ENCODE measurements at regions not wholly inside any gene's neighbourhood (a gene's known extent, or its start where the extent isn't known, plus 50 kb on each side); places are given as distances from the start of the nearest gene placed in this dataset.
A peak's percentile ranks its signal among the peaks of the same experiment; 100 is the strongest.

GRCh38 chr6:166106076-166106686 is 61.5 kb downstream of the TBXT start:
- peak in 1 of 2 experiments; percentile 32 for DNase-seq (ENCODE audit: low read depth in 2 of 2)

- DNase-seq (ENCODE audit: low read depth in 2 of 2) = no peak
These were observed 62.1 kb downstream of the TBXT start for GRCh38 chr6:166105341-166106075.

- no peak for DNase-seq (ENCODE audit: low read depth in 2 of 2)
These were observed 62.8 kb downstream of the TBXT start for GRCh38 chr6:166104872-166105271.

- DNase-seq (ENCODE audit: low read depth in 2 of 2) = no peak
These were observed 63.5 kb downstream of the TBXT start for GRCh38 chr6:166104107-166104506.

GRCh38 chr6:166101819-166102419 is 65.7 kb downstream of the TBXT start:
- DNase-seq (ENCODE audit: low read depth in 2 of 2) = no peak

- peak; percentile 44 to 53 for DNase-seq (ENCODE audit: low read depth in 2 of 2)
These were observed 69.6 kb downstream of the TBXT start for GRCh38 chr6:166097914-166098522.

- no peak for DNase-seq (ENCODE audit: low read depth in 2 of 2)
These were observed 79.8 kb downstream of the TBXT start for GRCh38 chr6:166087852-166088251.

GRCh38 chr6:166087246-166087645 is 80.4 kb downstream of the TBXT start:
- DNase-seq (ENCODE audit: low read depth in 2 of 2) = no peak

- no peak for DNase-seq (ENCODE audit: low read depth in 2 of 2)
These were observed 82.2 kb downstream of the TBXT start for GRCh38 chr6:166085500-166085899.

- DNase-seq (ENCODE audit: low read depth in 2 of 2) = no peak
These were observed 82.7 kb downstream of the TBXT start for GRCh38 chr6:166084951-166085350.

GRCh38 chr6:166079841-166080240 is 87.8 kb downstream of the TBXT start:
- DNase-seq (ENCODE audit: low read depth in 2 of 2) = no peak

GRCh38 chr6:166078294-166078693 is 89.4 kb downstream of the TBXT start:
- peak; percentile 94 to 95 for DNase-seq (ENCODE audit: low read depth in 2 of 2)

GRCh38 chr6:166076625-166077024 is 91.0 kb downstream of the TBXT start:
- no peak for DNase-seq (ENCODE audit: low read depth in 2 of 2)

- DNase-seq (ENCODE audit: low read depth in 2 of 2) = no peak
These were observed 91.7 kb downstream of the TBXT start for GRCh38 chr6:166075925-166076324.

- peak; percentile 46 to 47 for DNase-seq (ENCODE audit: low read depth in 2 of 2)
These were observed 92.5 kb downstream of the TBXT start for GRCh38 chr6:166075186-166075585.

GRCh38 chr6:166073082-166073481 is 94.6 kb downstream of the TBXT start:
- no peak for DNase-seq (ENCODE audit: low read depth in 2 of 2)

- DNase-seq (ENCODE audit: low read depth in 2 of 2) = no peak
These were observed 98.9 kb downstream of the TBXT start for GRCh38 chr6:166068768-166069167.

- peak in 1 of 2 experiments; percentile 35 for DNase-seq (ENCODE audit: low read depth in 2 of 2)
These were observed 109.4 kb downstream of the TBXT start for GRCh38 chr6:166058064-166058739.

GRCh38 chr6:166057431-166057830 is 110.2 kb downstream of the TBXT start:
- DNase-seq (ENCODE audit: low read depth in 2 of 2) = no peak

- no peak for DNase-seq (ENCODE audit: low read depth in 2 of 2)
These were observed 111.0 kb downstream of the TBXT start for GRCh38 chr6:166056637-166057036.

GRCh38 chr6:166055801-166056200 is 111.8 kb downstream of the TBXT start:
- no peak for DNase-seq (ENCODE audit: low read depth in 2 of 2)

- no peak for DNase-seq (ENCODE audit: low read depth in 2 of 2)
These were observed 114.8 kb downstream of the TBXT start for GRCh38 chr6:166052837-166053236.
